ENCODE measurements at regions not wholly inside any gene's neighbourhood (a gene's known extent, or its start where the extent isn't known, plus 50 kb on each side); places are given as distances from the start of the nearest gene placed in this dataset.

- Histone ChIP-seq H4K20me1 (ENCODE audit: control insufficient read depth, extremely low read depth, insufficient read depth, low read length) (no peaks in the 10 kb centered on the region), H3K36me3 (ENCODE audit: control insufficient read depth in 2 of 2, extremely low read depth in 1 of 2, insufficient read depth in 2 of 2, low read length in 2 of 2) (no peaks in the 10 kb centered on the region), H3K4me3 (ENCODE audit: control insufficient read depth in 2 of 3, extremely low read depth in 1 of 3, insufficient read depth in 2 of 3, low read depth in 1 of 3, low read length in 3 of 3) (no peak overlapping the region), H2AFZ (ENCODE audit: control insufficient read depth, low read length) (no peak overlapping the region), H3K9me3 (ENCODE audit: control insufficient read depth, low read depth, low read length) (no peaks in the 10 kb centered on the region), H3K27me3 (ENCODE audit: control insufficient read depth, extremely low read depth, insufficient read depth, low read length) (no peaks in the 10 kb centered on the region), H3K27ac (ENCODE audit: control insufficient read depth, insufficient read depth, low read length) (no peak overlapping the region), H3K4me1 (ENCODE audit: control insufficient read depth, extremely low read depth, insufficient read depth, low read length) (no peaks in the 10 kb centered on the region), H3K9me1 (ENCODE audit: control insufficient read depth, extremely low read depth, insufficient read depth, low read length) (no peaks in the 10 kb centered on the region), H3K4me2 (ENCODE audit: control insufficient read depth, extremely low read depth, insufficient read depth, low read depth, low read length) (no peak overlapping the region), H3K9ac (ENCODE audit: control insufficient read depth, extremely low read depth, insufficient read depth, low read length) (no peak overlapping the region), H3K79me2 (ENCODE audit: control insufficient read depth, insufficient read depth, low read length) (no peaks in the 10 kb centered on the region)
- no peak for TF ChIP-seq CTCF (optimal IDR thresholded peaks at IDR 0.05 in 1 of 3, IDR thresholded peaks at IDR 0.05 in 1 of 3, conservative IDR thresholded peaks at IDR 0.05 in 1 of 3; ENCODE audit: extremely low read depth in 1 of 3, insufficient read depth in 2 of 3, low read length in 3 of 3)
- TF ChIP-seq EZH2 (IDR thresholded peaks at IDR 0.05; ENCODE audit: low read length): no peak
- dilution Hi-C loops (cut with MboI; ENCODE audit: extremely low pct_ligation_motif_present, low sequenced_read_pairs): no loop called here
- FAIRE-seq: no peak
- DNase-seq (ENCODE audit: low read depth, low spot score): no peak
Observed at GRCh38 chr10:20399772-20400171, 497.3 kb downstream of the NEBL start.

GRCh38 chr10:20396701-20397100 lies 500.4 kb downstream of the NEBL start:
- TF ChIP-seq EZH2 (IDR thresholded peaks at IDR 0.05; ENCODE audit: low read length) (no peak), CTCF (optimal IDR thresholded peaks at IDR 0.05 in 1 of 3, IDR thresholded peaks at IDR 0.05 in 1 of 3, conservative IDR thresholded peaks at IDR 0.05 in 1 of 3; ENCODE audit: extremely low read depth in 1 of 3, insufficient read depth in 2 of 3, low read length in 3 of 3) (no peak)
- no peaks in the 10 kb centered on the region for H3K4me1 ChIP-seq (ENCODE audit: control insufficient read depth, extremely low read depth, insufficient read depth, low read length)
- FAIRE-seq: no peak
- H2AFZ ChIP-seq (ENCODE audit: control insufficient read depth, low read length): no peak overlapping the region
- dilution Hi-C loops (cut with MboI; ENCODE audit: extremely low pct_ligation_motif_present, low sequenced_read_pairs): no loop called here
- no peaks in the 10 kb centered on the region for H3K27me3 ChIP-seq (ENCODE audit: control insufficient read depth, extremely low read depth, insufficient read depth, low read length)
- no peak overlapping the region for H3K4me2 ChIP-seq (ENCODE audit: control insufficient read depth, extremely low read depth, insufficient read depth, low read depth, low read length)
- H3K9ac ChIP-seq (ENCODE audit: control insufficient read depth, extremely low read depth, insufficient read depth, low read length): no peak overlapping the region
- H3K27ac ChIP-seq (ENCODE audit: control insufficient read depth, insufficient read depth, low read length): no peak overlapping the region
- no peaks in the 10 kb centered on the region for H3K79me2 ChIP-seq (ENCODE audit: control insufficient read depth, insufficient read depth, low read length)
- H3K4me3 ChIP-seq (ENCODE audit: control insufficient read depth in 2 of 3, extremely low read depth in 1 of 3, insufficient read depth in 2 of 3, low read depth in 1 of 3, low read length in 3 of 3): no peak overlapping the region
- H3K36me3 ChIP-seq (ENCODE audit: control insufficient read depth in 2 of 2, extremely low read depth in 1 of 2, insufficient read depth in 2 of 2, low read length in 2 of 2): no peaks in the 10 kb centered on the region
- no peaks in the 10 kb centered on the region for H4K20me1 ChIP-seq (ENCODE audit: control insufficient read depth, extremely low read depth, insufficient read depth, low read length)
- no peaks in the 10 kb centered on the region for H3K9me3 ChIP-seq (ENCODE audit: control insufficient read depth, low read depth, low read length)
- DNase-seq (ENCODE audit: low read depth, low spot score): no peak
- H3K9me1 ChIP-seq (ENCODE audit: control insufficient read depth, extremely low read depth, insufficient read depth, low read length): no peaks in the 10 kb centered on the region

Data from keratinocyte (primary cell).